ENCODE measurements at regions not wholly inside any gene's neighbourhood (a gene's known extent, or its start where the extent isn't known, plus 50 kb on each side); places are given as distances from the start of the nearest gene placed in this dataset.
A peak's percentile ranks its signal among the peaks of the same experiment; 100 is the strongest.

GRCh38 chr1:78222225-78222959, 176.6 kb downstream of the GIPC2 start:
- no peak overlapping the region for H3K4me2 ChIP-seq (ENCODE audit: insufficient read depth, low read length)
- no peak for DNase-seq (ENCODE audit: insufficient read length, low spot score, missing footprints)
- no peak overlapping the region for H2AFZ ChIP-seq (ENCODE audit: low read length)
- H3K27ac ChIP-seq (ENCODE audit: low read depth, low read length): no peak overlapping the region
- H3K36me3 ChIP-seq (ENCODE audit: insufficient read depth, low read length): no peaks in the 10 kb centered on the region
- TF ChIP-seq CTCF (IDR thresholded peaks at IDR 0.05; ENCODE audit: extremely low read depth, low read depth, low read length): no peak
- H3K4me3 ChIP-seq (ENCODE audit: insufficient read depth, low read length): no peak overlapping the region
- peaks cover 7% of the 10 kb centered on the region for H3K9me3 ChIP-seq (ENCODE audit: low read depth, low read length)
- H3K79me2 ChIP-seq (ENCODE audit: insufficient read depth, low read length): no peaks in the 10 kb centered on the region
- H4K20me1 ChIP-seq (ENCODE audit: insufficient read depth, low read length): no peaks in the 10 kb centered on the region
- peaks cover 17% of the 10 kb centered on the region for H3K4me1 ChIP-seq (ENCODE audit: insufficient read depth, low read length)
- no peaks in the 10 kb centered on the region for H3K27me3 ChIP-seq (ENCODE audit: insufficient read depth, low read length)

GRCh38 chr1:78222960-78223358, 177.2 kb downstream of the GIPC2 start:
- H3K36me3 ChIP-seq (ENCODE audit: insufficient read depth, low read length): no peaks in the 10 kb centered on the region
- H3K9me3 ChIP-seq (ENCODE audit: low read depth, low read length): peaks cover 8% of the 10 kb centered on the region
- H3K4me2 ChIP-seq (ENCODE audit: insufficient read depth, low read length): peak overlapping the region; percentile 64
- no peak for DNase-seq (ENCODE audit: insufficient read length, low spot score, missing footprints)
- no peak overlapping the region for H2AFZ ChIP-seq (ENCODE audit: low read length)
- no peak for TF ChIP-seq CTCF (IDR thresholded peaks at IDR 0.05; ENCODE audit: extremely low read depth, low read depth, low read length)
- H3K4me1 ChIP-seq (ENCODE audit: insufficient read depth, low read length): peaks cover 17% of the 10 kb centered on the region
- no peaks in the 10 kb centered on the region for H3K79me2 ChIP-seq (ENCODE audit: insufficient read depth, low read length)
- H3K27me3 ChIP-seq (ENCODE audit: insufficient read depth, low read length): no peaks in the 10 kb centered on the region
- H3K27ac ChIP-seq (ENCODE audit: low read depth, low read length): peak overlapping the region; percentile 34
- no peaks in the 10 kb centered on the region for H4K20me1 ChIP-seq (ENCODE audit: insufficient read depth, low read length)
- H3K4me3 ChIP-seq (ENCODE audit: insufficient read depth, low read length): no peak overlapping the region

- TF ChIP-seq CTCF (IDR thresholded peaks at IDR 0.05; ENCODE audit: extremely low read depth, low read depth, low read length): no peak
- peak overlapping the region; percentile 64 for H3K4me2 ChIP-seq (ENCODE audit: insufficient read depth, low read length)
- H3K36me3 ChIP-seq (ENCODE audit: insufficient read depth, low read length): no peaks in the 10 kb centered on the region
- DNase-seq (ENCODE audit: insufficient read length, low spot score, missing footprints): peak; percentile 50
- H4K20me1 ChIP-seq (ENCODE audit: insufficient read depth, low read length): no peaks in the 10 kb centered on the region
- no peaks in the 10 kb centered on the region for H3K27me3 ChIP-seq (ENCODE audit: insufficient read depth, low read length)
- peaks cover 8% of the 10 kb centered on the region for H3K9me3 ChIP-seq (ENCODE audit: low read depth, low read length)
- no peak overlapping the region for H3K4me3 ChIP-seq (ENCODE audit: insufficient read depth, low read length)
- H3K27ac ChIP-seq (ENCODE audit: low read depth, low read length): peak overlapping the region; percentile 34
- no peak overlapping the region for H2AFZ ChIP-seq (ENCODE audit: low read length)
- H3K79me2 ChIP-seq (ENCODE audit: insufficient read depth, low read length): no peaks in the 10 kb centered on the region
- H3K4me1 ChIP-seq (ENCODE audit: insufficient read depth, low read length): peaks cover 17% of the 10 kb centered on the region
These were observed 177.8 kb downstream of the GIPC2 start for GRCh38 chr1:78223417-78224215.

GRCh38 chr1:78224246-78224785, 178.6 kb downstream of the GIPC2 start:
- Histone ChIP-seq H3K79me2 (ENCODE audit: insufficient read depth, low read length) (no peaks in the 10 kb centered on the region), H3K4me1 (ENCODE audit: insufficient read depth, low read length) (peaks cover 22% of the 10 kb centered on the region), H2AFZ (ENCODE audit: low read length) (peak overlapping the region; percentile 8), H3K27me3 (ENCODE audit: insufficient read depth, low read length) (no peaks in the 10 kb centered on the region), H3K4me2 (ENCODE audit: insufficient read depth, low read length) (no peak overlapping the region), H3K4me3 (ENCODE audit: insufficient read depth, low read length) (no peak overlapping the region), H3K9me3 (ENCODE audit: low read depth, low read length) (peaks cover 8% of the 10 kb centered on the region), H3K27ac (ENCODE audit: low read depth, low read length) (no peak overlapping the region), H3K36me3 (ENCODE audit: insufficient read depth, low read length) (no peaks in the 10 kb centered on the region), H4K20me1 (ENCODE audit: insufficient read depth, low read length) (no peaks in the 10 kb centered on the region)
- no peak for TF ChIP-seq CTCF (IDR thresholded peaks at IDR 0.05; ENCODE audit: extremely low read depth, low read depth, low read length)
- DNase-seq (ENCODE audit: insufficient read length, low spot score, missing footprints): no peak

Data from osteoblast (primary cell).